Glutamatergic neuron (in vitro differentiated cells): ENCODE measurements at regions not wholly inside any gene's neighbourhood (a gene's known extent, or its start where the extent isn't known, plus 50 kb on each side); places are given as distances from the start of the nearest gene placed in this dataset.

ENCODE experiments used
- DNase-seq: peaks from one replicate; pipeline ENCODE4 v3.0.0; 2022
- H3K27ac Mint-ChIP-seq: one replicate; pipeline ENCODE4 v1.8.0; 2020; ENCODE audit warnings: mild to moderate bottlenecking, mixed read lengths, inconsistent platforms; ENCODE audit not compliant: unreplicated experiment
- H3K27me3 Mint-ChIP-seq: one replicate; pipeline ENCODE4 v1.8.0; 2020; ENCODE audit warnings: mild to moderate bottlenecking, moderate library complexity, mixed read lengths, inconsistent platforms; ENCODE audit not compliant: unreplicated experiment
- H3K36me3 Mint-ChIP-seq: one replicate; pipeline ENCODE4 v1.8.0; 2020; ENCODE audit warnings: mild to moderate bottlenecking, mixed read lengths, inconsistent platforms; ENCODE audit not compliant: unreplicated experiment
- H3K4me1 Mint-ChIP-seq: one replicate; pipeline ENCODE4 v1.8.0; 2020; ENCODE audit warnings: mild to moderate bottlenecking, low read depth, mixed read lengths, inconsistent platforms; ENCODE audit not compliant: unreplicated experiment
- H3K4me3 Mint-ChIP-seq: one replicate; pipeline ENCODE4 v1.8.0; 2020; ENCODE audit warnings: mild to moderate bottlenecking, mixed read lengths, inconsistent platforms; ENCODE audit not compliant: unreplicated experiment
- H3K9me3 Mint-ChIP-seq: one replicate; pipeline ENCODE4 v1.8.0; 2020; ENCODE audit warnings: mild to moderate bottlenecking, moderate library complexity, mixed read lengths, inconsistent platforms; ENCODE audit not compliant: unreplicated experiment
- CTCF ChIP-seq: fragments of 200-600 bp; sonication (generic); IDR thresholded peaks from one replicate; pipeline ENCODE4 v1.5.0; 2021; ENCODE audit not compliant: partially characterized antibody, unreplicated experiment

- no peaks in the 10 kb centered on the region for H3K27me3 Mint-ChIP-seq
- H3K4me3 Mint-ChIP-seq: no peak overlapping the region
- no peak for TF ChIP-seq CTCF
- no peak overlapping the region for H3K27ac Mint-ChIP-seq
- H3K4me1 Mint-ChIP-seq: no peaks in the 10 kb centered on the region
- DNase-seq: no peak
- H3K36me3 Mint-ChIP-seq: peaks cover 5% of the 10 kb centered on the region
- no peaks in the 10 kb centered on the region for H3K9me3 Mint-ChIP-seq
Measured at GRCh38 chr21:20404915-20405314, 593.3 kb upstream of the NCAM2 start.

GRCh38 chr21:20418353-20418752 lies 579.9 kb upstream of the NCAM2 start:
- no peaks in the 10 kb centered on the region for H3K36me3 Mint-ChIP-seq
- no peak overlapping the region for H3K4me3 Mint-ChIP-seq
- no peak overlapping the region for H3K27ac Mint-ChIP-seq
- peaks cover 2% of the 10 kb centered on the region for H3K27me3 Mint-ChIP-seq
- no peaks in the 10 kb centered on the region for H3K9me3 Mint-ChIP-seq
- no peaks in the 10 kb centered on the region for H3K4me1 Mint-ChIP-seq
- no peak for DNase-seq
- TF ChIP-seq CTCF: no peak

GRCh38 chr21:20419772-20420171 lies 578.4 kb upstream of the NCAM2 start:
- H3K9me3 Mint-ChIP-seq: no peaks in the 10 kb centered on the region
- no peaks in the 10 kb centered on the region for H3K4me1 Mint-ChIP-seq
- H3K27me3 Mint-ChIP-seq: no peaks in the 10 kb centered on the region
- H3K4me3 Mint-ChIP-seq: no peak overlapping the region
- no peak for DNase-seq
- no peak for TF ChIP-seq CTCF
- H3K27ac Mint-ChIP-seq: no peak overlapping the region
- H3K36me3 Mint-ChIP-seq: no peaks in the 10 kb centered on the region

GRCh38 chr21:20424943-20425342 lies 573.3 kb upstream of the NCAM2 start:
- Mint-ChIP-seq H3K27me3 (peaks cover 2% of the 10 kb centered on the region), H3K4me1 (no peaks in the 10 kb centered on the region), H3K9me3 (no peaks in the 10 kb centered on the region), H3K36me3 (no peaks in the 10 kb centered on the region), H3K27ac (no peak overlapping the region), H3K4me3 (no peak overlapping the region)
- no peak for DNase-seq
- TF ChIP-seq CTCF: no peak

GRCh38 chr21:20425856-20426255 lies 572.4 kb upstream of the NCAM2 start:
- Mint-ChIP-seq H3K36me3 (no peaks in the 10 kb centered on the region), H3K9me3 (no peaks in the 10 kb centered on the region), H3K4me1 (no peaks in the 10 kb centered on the region), H3K4me3 (no peak overlapping the region), H3K27me3 (peaks cover 2% of the 10 kb centered on the region), H3K27ac (no peak overlapping the region)
- DNase-seq: no peak
- TF ChIP-seq CTCF: no peak
